Neural progenitor cell (in vitro differentiated cells): ENCODE measurements at regions not wholly inside any gene's neighbourhood (a gene's known extent, or its start where the extent isn't known, plus 50 kb on each side); places are given as distances from the start of the nearest gene placed in this dataset.

Experiments
- DNase-seq: peaks from one replicate; pipeline ENCODE4 v3.0.0-alpha.2; 2016; ENCODE audit warnings: low spot score
- H2AFZ ChIP-seq: fragments of 200-600 bp; sonication (generic); replicated peaks from 2 replicates; pipeline ENCODE4 v1.6.1; 2016; ENCODE audit warnings: antibody characterized with exemption
- H3F3A ChIP-seq: fragments of 200-600 bp; sonication (generic); 2 replicates; pipeline ENCODE4 v1.6.1; 2016; ENCODE audit warnings: antibody characterized with exemption, low read depth
- H3K27ac ChIP-seq: fragments of 200-600 bp; sonication (generic); 2 replicates; pipeline ENCODE4 v1.5.1; 2016; ENCODE audit warnings: mild to moderate bottlenecking
- H3K27me3 ChIP-seq: fragments of 200-600 bp; sonication (generic); 2 replicates; pipeline ENCODE4 v1.6.1; 2016; ENCODE audit warnings: mild to moderate bottlenecking, moderate library complexity
- H3K36me3 ChIP-seq: fragments of 200-600 bp; sonication (generic); 2 replicates; pipeline ENCODE4 v1.5.1; 2016
- H3K4me1 ChIP-seq: fragments of 200-600 bp; sonication (generic); 2 replicates; pipeline ENCODE4 v1.6.1; 2016; ENCODE audit warnings: mixed run types
- H3K4me2 ChIP-seq: fragments of 200-600 bp; sonication (generic); 2 replicates; pipeline ENCODE4 v1.6.1; 2016
- H3K4me3 ChIP-seq: fragments of 200-600 bp; sonication (generic); 2 replicates; pipeline ENCODE4 v1.5.1; 2016
- H3K79me2 ChIP-seq: fragments of 200-600 bp; sonication (generic); 2 replicates; pipeline ENCODE4 v1.6.1; 2016; ENCODE audit warnings: low read depth
- H3K9ac ChIP-seq: fragments of 200-600 bp; sonication (generic); 2 replicates; pipeline ENCODE4 v1.6.1; 2016
- H3K9me3 ChIP-seq: fragments of 200-600 bp; sonication (generic); 2 replicates; pipeline ENCODE4 v1.5.1; 2016; ENCODE audit warnings: low read depth
- H4K20me1 ChIP-seq: fragments of 200-600 bp; sonication (generic); 2 replicates; pipeline ENCODE4 v1.6.1; 2016; ENCODE audit warnings: low read depth
- H3K27ac Mint-ChIP-seq: 3 replicates; pipeline ENCODE4 v1.8.0; 2021; ENCODE audit warnings: mixed read lengths
- H3K27me3 Mint-ChIP-seq: 2 replicates; pipeline ENCODE4 v1.8.0; 2022; ENCODE audit warnings: low read depth, mild to moderate bottlenecking, inconsistent platforms, moderate library complexity, mixed read lengths; ENCODE audit not compliant: insufficient read depth
- H3K36me3 Mint-ChIP-seq: 3 replicates; pipeline ENCODE4 v1.8.0; 2021; ENCODE audit warnings: mixed read lengths
- H3K4me1 Mint-ChIP-seq: 3 replicates; pipeline ENCODE4 v1.8.0; 2021; ENCODE audit warnings: mixed read lengths
- H3K4me3 Mint-ChIP-seq: 3 replicates; pipeline ENCODE4 v1.8.0; 2021; ENCODE audit warnings: mild to moderate bottlenecking, moderate library complexity, mixed read lengths
- H3K9me3 Mint-ChIP-seq: 3 replicates; pipeline ENCODE4 v1.8.0; 2020; ENCODE audit warnings: mixed read lengths
- EZH2 ChIP-seq: fragments of 200-600 bp; sonication (generic); IDR thresholded peaks from 2 replicates; pipeline ENCODE4 v1.6.1; 2017; ENCODE audit warnings: antibody characterized with exemption, mild to moderate bottlenecking, moderate library complexity
- EZH2phosphoT487 ChIP-seq: fragments of 200-600 bp; sonication (generic); IDR thresholded peaks from 2 replicates; pipeline ENCODE4 v1.6.1; 2017; ENCODE audit warnings: antibody characterized with exemption
- TF ChIP-seq, protein P1 (sequence below): fragments of 200-600 bp; sonication (generic); IDR thresholded peaks from 2 replicates; pipeline ENCODE4 v1.5.1; 2017; ENCODE audit warnings: antibody characterized with exemption, mild to moderate bottlenecking

DNA sequence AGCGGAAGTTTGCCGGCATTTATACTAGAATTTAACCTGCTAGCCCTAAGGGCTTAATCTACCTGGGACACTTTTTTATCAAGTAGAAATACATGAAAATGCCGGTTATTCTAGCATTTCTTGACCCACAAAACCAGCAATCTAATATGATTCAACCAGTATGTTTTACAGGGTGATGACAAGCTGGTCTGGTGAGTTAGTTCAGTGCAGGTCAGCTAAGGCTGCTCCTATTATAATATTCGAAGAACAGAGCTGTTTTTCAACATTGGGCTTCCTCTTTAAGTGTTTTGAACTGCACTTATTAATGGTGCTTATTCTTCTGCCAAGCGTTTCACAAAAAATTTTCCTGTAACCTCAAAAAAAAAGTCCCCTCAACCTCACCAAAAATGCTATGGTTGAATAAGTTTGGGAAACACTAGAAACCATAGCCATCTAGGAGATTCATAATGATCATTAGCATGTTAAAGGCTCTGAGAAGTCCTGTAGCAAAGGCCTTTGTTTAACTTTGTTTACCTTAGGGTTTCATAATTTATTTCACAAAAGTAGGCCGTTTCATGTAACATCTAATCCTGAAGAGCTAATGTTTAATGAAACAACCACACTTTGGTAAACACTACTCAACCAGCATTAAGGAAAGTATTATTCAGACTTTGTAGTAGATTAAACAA lies 526.6 kb downstream of the KLF12 start:
- H3K9me3 ChIP-seq, result no peaks in the 10 kb centered on the region
- H3K4me3 Mint-ChIP-seq, result no peak overlapping the region
- H3K36me3 Mint-ChIP-seq, result no peaks in the 10 kb centered on the region
- no peak overlapping the region for H2AFZ ChIP-seq
- no peak overlapping the region for H3K4me2 ChIP-seq
- no peak overlapping the region for H3K9ac ChIP-seq
- H3K4me1 ChIP-seq, result no peaks in the 10 kb centered on the region
- no peak overlapping the region for H3K27ac Mint-ChIP-seq
- TF ChIP-seq, protein P1, sequence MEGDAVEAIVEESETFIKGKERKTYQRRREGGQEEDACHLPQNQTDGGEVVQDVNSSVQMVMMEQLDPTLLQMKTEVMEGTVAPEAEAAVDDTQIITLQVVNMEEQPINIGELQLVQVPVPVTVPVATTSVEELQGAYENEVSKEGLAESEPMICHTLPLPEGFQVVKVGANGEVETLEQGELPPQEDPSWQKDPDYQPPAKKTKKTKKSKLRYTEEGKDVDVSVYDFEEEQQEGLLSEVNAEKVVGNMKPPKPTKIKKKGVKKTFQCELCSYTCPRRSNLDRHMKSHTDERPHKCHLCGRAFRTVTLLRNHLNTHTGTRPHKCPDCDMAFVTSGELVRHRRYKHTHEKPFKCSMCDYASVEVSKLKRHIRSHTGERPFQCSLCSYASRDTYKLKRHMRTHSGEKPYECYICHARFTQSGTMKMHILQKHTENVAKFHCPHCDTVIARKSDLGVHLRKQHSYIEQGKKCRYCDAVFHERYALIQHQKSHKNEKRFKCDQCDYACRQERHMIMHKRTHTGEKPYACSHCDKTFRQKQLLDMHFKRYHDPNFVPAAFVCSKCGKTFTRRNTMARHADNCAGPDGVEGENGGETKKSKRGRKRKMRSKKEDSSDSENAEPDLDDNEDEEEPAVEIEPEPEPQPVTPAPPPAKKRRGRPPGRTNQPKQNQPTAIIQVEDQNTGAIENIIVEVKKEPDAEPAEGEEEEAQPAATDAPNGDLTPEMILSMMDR, result no peak
- TF ChIP-seq EZH2phosphoT487, result no peak
- no peak for TF ChIP-seq EZH2
- H3F3A ChIP-seq, result no peaks in the 10 kb centered on the region
- no peak overlapping the region for H3K27ac ChIP-seq
- no peaks in the 10 kb centered on the region for H3K79me2 ChIP-seq
- DNase-seq, result no peak
- no peaks in the 10 kb centered on the region for H3K27me3 ChIP-seq
- H3K4me3 ChIP-seq, result no peak overlapping the region
- no peaks in the 10 kb centered on the region for H3K9me3 Mint-ChIP-seq
- H3K27me3 Mint-ChIP-seq, result no peaks in the 10 kb centered on the region
- H4K20me1 ChIP-seq, result no peaks in the 10 kb centered on the region
- H3K4me1 Mint-ChIP-seq, result no peaks in the 10 kb centered on the region
- H3K36me3 ChIP-seq, result no peaks in the 10 kb centered on the region

DNA sequence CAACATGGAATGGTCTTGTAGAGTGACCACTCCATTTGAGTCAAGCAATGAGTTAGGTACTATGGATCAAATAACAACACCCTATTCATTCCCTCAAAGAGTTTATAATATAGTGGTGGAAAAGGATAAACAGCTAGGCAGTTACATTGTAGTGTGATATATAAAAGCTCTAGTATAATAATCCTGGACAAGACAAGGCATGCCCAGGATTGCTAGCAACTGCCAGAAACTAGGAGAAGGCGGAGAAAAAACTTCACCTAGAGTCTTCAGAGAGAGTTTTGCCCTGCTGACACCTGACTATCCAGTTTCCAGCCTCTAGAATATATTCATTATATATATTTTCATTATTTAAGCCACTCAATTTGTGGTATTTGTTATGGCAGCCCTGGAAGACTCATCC lies 530.6 kb downstream of the KLF12 start:
- Histone ChIP-seq H3K9ac (no peak overlapping the region), H3K27ac (no peak overlapping the region), H3K27me3 (no peaks in the 10 kb centered on the region), H3K79me2 (no peaks in the 10 kb centered on the region), H3K9me3 (no peaks in the 10 kb centered on the region), H3K4me3 (no peak overlapping the region), H3K4me1 (no peaks in the 10 kb centered on the region), H4K20me1 (no peaks in the 10 kb centered on the region), H3F3A (no peaks in the 10 kb centered on the region), H2AFZ (no peak overlapping the region), H3K36me3 (no peaks in the 10 kb centered on the region), H3K4me2 (no peak overlapping the region)
- no peaks in the 10 kb centered on the region for H3K9me3 Mint-ChIP-seq
- H3K36me3 Mint-ChIP-seq, result no peaks in the 10 kb centered on the region
- H3K4me1 Mint-ChIP-seq, result no peaks in the 10 kb centered on the region
- H3K4me3 Mint-ChIP-seq, result no peak overlapping the region
- TF ChIP-seq EZH2 (no peak), EZH2phosphoT487 (no peak)
- TF ChIP-seq, protein P1, result no peak
- H3K27ac Mint-ChIP-seq, result no peak overlapping the region
- no peak for DNase-seq
- H3K27me3 Mint-ChIP-seq, result no peaks in the 10 kb centered on the region

DNA sequence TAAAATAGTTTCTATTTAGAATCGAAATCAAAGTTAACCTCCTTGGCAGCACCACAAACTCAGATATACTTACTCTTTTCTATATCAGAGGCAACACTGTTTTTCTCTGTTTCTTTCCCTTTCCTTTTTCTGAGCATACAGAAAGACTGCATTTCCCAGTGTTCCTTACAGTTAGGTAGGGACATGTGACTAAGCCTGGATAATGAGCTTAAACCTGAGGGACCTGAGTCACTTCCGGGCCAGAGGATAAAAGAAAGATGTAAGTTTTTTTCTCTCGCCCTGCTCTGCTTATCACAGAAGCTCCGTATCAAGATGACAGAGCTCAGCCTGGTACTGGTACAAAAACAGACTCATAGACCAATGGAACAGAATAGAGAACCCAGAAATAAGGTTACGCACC lies 531.9 kb downstream of the KLF12 start:
- H3K4me3 ChIP-seq, result no peak overlapping the region
- H3K4me3 Mint-ChIP-seq, result no peak overlapping the region
- H3F3A ChIP-seq, result no peaks in the 10 kb centered on the region
- no peaks in the 10 kb centered on the region for H3K4me1 Mint-ChIP-seq
- H2AFZ ChIP-seq, result no peak overlapping the region
- no peaks in the 10 kb centered on the region for H4K20me1 ChIP-seq
- no peak overlapping the region for H3K9ac ChIP-seq
- H3K4me1 ChIP-seq, result no peaks in the 10 kb centered on the region
- no peak for DNase-seq
- no peak overlapping the region for H3K27ac Mint-ChIP-seq
- no peaks in the 10 kb centered on the region for H3K9me3 Mint-ChIP-seq
- H3K36me3 ChIP-seq, result no peaks in the 10 kb centered on the region
- no peak for TF ChIP-seq EZH2phosphoT487
- no peak for TF ChIP-seq EZH2
- TF ChIP-seq, protein P1, result no peak
- no peaks in the 10 kb centered on the region for H3K9me3 ChIP-seq
- H3K27ac ChIP-seq, result no peak overlapping the region
- H3K79me2 ChIP-seq, result no peaks in the 10 kb centered on the region
- no peak overlapping the region for H3K4me2 ChIP-seq
- H3K27me3 ChIP-seq, result no peaks in the 10 kb centered on the region
- no peaks in the 10 kb centered on the region for H3K27me3 Mint-ChIP-seq
- H3K36me3 Mint-ChIP-seq, result no peaks in the 10 kb centered on the region
